Anterior cingulate cortex (tissue), 58 donors: ENCODE measurements at regions not wholly inside any gene's neighbourhood (a gene's known extent, or its start where the extent isn't known, plus 50 kb on each side); places are given as distances from the start of the nearest gene placed in this dataset.

ENCODE experiments used
- DNase-seq, 58 donors: peaks; one replicate each; lab custom pipeline; 2025; lab: John Stamatoyannopoulos, UW

- DNase-seq: no peak
Measured at GRCh38 chr9:107431461-107431860, 58.1 kb downstream of the KLF4 start.

GRCh38 chr9:107430071-107430470 is 59.5 kb downstream of the KLF4 start:
- DNase-seq: no peak

GRCh38 chr9:107426126-107426525 is 63.4 kb downstream of the KLF4 start:
- DNase-seq: no peak

DNA sequence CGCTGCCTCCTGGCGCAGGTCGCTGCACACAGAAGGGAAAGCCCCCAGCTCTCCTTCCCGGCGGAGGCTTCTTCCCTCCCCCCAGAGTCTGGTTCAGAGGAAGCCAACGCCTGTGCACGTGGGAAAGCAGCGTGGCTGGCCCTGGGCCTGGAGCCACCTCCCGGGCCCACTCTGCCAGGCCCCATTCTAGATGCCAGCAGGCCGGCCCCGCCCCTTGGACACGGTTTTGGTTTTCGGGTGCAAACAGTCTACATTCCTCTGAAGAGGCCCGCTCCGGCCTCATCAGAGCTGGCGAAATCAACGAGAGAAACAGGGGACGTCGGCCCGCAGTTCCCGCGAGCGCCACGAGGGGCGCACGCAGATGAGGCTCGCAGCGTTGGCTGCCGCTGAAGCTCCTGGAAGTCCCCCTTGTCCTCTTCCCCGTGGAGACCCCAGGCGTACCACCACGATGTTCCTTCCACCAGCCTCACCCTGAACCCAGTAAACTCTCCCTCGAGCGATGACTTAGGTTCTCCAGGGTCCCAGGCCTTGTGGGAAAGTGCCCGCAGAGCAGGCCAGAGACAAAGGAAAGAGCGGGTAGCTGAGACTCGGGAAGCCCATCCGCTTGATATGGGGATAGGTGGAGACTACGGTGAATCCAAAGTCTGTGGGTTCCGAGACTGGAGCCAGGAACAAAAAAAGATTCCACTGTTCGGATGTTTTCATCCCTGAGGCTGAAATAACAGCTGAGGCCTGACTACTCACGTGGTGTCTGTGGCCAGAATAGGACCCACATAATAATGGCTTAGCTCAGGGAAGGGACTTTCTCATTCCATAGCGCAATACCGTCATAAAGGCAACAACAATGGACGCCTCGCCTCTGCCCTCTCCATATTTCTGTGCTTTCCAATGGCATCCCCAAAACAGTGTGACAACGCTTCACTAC is 64.2 kb downstream of the KLF4 start:
- peak in 54 of 58 donors; percentile 1 to 78 (median 42) for DNase-seq

DNA sequence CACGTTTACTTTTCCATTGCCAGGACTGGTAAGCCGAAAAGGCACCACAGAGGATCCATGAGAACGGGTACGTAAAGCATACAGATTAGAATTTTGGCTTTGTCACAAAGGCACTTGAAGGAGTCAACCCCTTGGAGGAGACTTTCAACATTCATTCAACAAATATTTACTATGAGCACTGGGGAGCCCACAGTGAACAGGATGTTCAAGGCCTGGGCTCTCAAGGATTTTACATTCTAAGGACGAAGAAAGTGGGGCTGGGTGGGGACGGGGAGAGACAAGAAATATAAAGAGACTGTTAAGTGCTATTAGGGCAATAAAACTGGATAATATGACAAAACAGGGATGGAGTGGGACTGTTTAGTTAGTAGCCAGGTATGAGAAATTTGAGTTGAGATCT is 66.0 kb downstream of the KLF4 start:
- DNase-seq: no peak

GRCh38 chr9:107422189-107423185 is 67.1 kb downstream of the KLF4 start:
- DNase-seq: peak in 39 of 58 donors; percentile 1 to 36 (median 12)

DNA sequence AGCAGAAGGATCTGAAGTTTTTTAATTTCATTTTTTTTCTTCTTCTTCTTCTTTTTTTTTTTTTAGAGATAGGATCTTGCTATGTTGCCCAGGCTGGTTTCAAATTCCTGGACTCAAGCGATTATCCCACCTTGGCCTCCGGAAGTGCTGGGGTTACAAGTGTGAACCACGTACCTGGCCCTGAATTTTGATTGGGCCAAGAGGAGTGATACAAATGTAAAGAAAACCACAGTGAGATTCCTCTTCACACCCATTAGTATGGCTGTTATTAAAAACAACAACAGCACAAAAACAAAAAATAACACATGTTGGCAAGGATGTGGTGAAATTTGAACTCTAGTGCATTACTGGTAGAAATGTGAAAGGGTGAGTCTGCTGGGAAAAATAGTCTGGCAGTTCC is 79.1 kb downstream of the KLF4 start:
- no peak for DNase-seq

DNA sequence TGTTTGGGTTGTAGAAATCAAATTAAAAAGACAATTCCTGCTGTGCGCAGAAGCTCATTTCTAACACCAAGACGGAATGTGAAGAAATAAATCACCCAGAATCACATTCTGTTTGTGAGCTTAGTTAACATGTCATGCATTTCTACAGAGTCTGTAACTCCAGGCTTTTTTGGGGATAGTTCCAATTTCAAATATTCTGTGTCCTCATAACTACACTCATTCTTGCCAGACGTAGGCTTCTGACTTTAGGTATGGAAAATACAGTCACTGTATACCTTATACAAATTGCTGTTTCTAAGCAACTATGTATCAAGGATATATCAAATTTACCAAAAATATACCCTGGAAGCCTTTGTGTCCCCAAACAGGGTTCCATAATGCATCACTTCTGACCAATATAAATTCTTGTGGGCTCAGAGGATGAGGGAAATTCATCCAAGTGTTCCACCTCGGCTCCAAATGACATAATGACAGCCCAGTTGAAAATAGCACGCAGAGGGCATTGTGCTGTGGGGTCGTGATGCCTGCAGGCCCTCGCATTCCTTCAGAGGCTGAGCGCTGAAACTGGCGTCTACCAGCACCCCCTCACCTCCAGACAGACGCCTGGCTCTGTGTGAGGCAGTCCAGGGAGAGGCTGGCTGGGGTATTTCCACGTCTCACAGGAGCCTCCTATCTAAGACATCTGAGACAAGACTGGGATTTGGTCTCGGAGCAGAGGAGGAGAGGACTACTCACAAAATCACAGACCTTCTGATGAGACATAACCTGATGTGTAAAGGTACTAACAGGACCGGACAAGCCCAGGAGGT is 79.8 kb downstream of the KLF4 start:
- peak in 1 of 58 donors; percentile 11 for DNase-seq

DNA sequence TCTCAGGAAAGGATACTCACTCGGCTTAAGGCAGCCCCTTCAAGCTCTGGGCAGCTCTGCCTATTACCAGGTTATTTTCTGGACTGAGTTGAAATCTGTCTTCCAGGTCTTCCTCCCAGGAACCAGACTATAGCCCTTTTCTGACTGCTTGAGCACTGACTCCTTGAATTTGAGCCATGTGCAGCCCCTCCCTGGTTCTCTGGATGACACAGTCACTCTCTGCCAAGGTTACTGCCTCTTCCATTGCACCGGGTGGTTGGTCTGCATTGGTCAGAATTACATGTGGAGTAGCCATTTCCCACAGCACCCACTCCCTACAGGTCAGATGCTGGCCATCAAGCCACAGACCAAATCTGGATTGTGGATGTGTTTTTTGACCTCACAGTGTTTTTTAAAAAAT is 81.9 kb downstream of the KLF4 start:
- DNase-seq: no peak

DNA sequence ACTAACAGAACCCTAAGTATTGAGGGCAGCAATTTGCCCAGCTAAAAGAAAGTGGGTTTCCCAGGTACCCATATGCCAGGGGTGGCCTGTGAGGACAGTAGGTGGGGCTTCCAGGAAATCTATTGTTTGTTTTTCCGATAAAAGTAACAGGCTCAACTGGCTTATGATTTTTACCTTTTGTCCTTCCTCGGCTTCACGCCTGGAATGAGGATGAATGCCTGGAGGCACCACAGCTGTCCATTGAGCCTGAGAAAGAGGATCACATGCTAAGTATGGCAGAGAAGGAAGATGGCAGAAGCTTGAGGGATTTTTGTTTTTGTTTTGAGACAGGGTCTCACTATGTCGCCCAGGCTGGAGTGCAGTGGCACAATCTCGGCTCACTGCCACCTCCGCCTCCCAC is 84.1 kb downstream of the KLF4 start:
- no peak for DNase-seq

- DNase-seq: no peak
Measured at GRCh38 chr9:107404736-107405135, 84.8 kb downstream of the KLF4 start.

GRCh38 chr9:107404161-107404560 is 85.4 kb downstream of the KLF4 start:
- DNase-seq: no peak

DNA sequence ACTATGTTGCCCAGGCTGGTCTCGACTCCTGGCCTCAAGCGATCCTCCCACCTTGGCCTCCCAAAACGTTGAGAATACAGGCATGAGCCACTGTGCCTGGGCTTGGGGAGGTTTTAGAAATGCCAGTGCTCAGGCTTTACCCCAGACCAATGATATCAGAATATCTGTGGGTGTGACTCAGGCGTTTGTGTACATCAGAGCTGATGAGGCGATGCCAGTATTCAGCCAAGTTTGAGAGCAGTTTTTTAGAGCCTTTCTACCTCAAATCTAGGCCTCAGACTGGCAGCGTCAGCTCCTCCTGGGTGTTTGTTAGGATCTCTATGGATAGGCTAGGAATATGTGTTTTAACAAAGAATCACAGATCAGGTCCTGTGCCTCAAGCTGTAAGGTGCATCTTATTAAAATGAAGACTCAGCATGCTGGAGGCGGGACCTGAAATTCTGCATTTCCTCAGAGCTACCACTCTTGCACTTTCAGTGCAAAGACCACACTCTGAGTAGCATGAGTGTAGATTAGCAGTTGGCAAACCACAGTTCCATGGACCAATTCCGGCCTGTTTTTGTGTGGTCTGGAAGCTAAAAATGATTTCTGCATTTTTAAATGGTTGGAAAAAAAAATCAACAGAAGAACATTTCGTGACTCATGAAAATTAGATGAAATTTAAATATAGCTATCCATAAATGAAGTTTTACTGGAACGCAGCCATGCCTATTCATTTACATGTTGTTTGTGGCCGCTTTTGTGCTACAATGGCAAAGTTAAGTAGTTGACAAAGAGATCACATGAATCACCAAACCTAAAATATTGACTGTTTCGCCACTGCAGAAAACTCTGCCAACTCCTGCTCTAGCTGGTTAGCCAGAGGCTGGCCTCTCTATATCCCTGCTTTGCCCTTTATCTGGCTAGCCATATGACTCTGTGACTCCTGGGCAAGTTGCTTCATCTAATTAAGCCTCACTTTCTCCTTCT is 92.2 kb downstream of the KLF4 start:
- DNase-seq: peak in 3 of 58 donors; percentile 2 to 8 (median 5)

GRCh38 chr9:107394264-107394663 is 95.3 kb downstream of the KLF4 start:
- DNase-seq: no peak

DNA sequence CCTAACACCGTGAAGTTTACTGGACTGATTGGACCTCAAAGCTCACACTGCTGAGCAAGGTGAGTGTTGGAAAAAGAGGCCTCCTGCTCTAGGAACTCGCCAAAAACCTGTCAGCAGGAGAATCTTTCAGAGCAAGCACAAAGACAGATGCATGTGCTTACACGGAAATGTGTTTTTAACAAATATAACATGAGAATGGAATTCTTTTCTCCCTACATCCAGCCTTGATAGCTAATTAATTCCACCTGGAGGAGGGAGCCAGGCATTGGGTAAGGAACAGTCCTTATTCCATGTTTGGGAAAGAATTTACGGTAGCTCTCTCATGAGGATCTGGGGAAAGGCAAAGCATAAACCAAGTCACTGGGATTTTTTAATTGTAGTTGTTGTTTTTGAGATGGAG is 98.8 kb downstream of the KLF4 start:
- DNase-seq: no peak

GRCh38 chr9:107390279-107390678 is 99.3 kb downstream of the KLF4 start:
- DNase-seq: no peak

GRCh38 chr9:107389617-107390071 is 99.9 kb downstream of the KLF4 start:
- no peak for DNase-seq

DNA sequence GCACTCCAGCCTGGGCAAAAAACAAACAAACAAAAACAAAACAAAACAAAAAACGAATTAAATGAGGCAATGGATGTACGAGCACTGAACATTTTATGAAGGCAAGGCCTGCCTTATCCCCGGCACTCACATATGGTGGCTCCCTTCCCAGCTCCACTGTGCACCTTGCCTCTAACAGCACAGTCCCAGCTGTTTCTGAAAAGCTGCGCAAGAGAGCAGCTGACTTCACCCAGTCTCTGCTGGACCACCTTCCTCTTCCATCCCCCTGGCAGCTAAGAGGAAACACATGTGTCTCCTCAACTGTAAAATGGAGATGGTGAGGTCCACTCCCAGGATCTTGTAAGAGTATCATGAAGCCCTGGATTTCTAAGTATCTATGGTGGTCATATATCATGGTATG is 100.7 kb downstream of the KLF4 start:
- no peak for DNase-seq

GRCh38 chr9:107387409-107387808 is 102.2 kb downstream of the KLF4 start:
- DNase-seq: peak in 1 of 58 donors; percentile 19
